RWPE2 (cell line): ENCODE measurements at regions not wholly inside any gene's neighbourhood (a gene's known extent, or its start where the extent isn't known, plus 50 kb on each side); places are given as distances from the start of the nearest gene placed in this dataset.

Experiments used
- ATAC-seq: fragments of 200-7000 bp; cut with Tn5 transposase; 3 replicates; pipeline ENCODE4 v1.9.1; 2021; ENCODE audit warnings: low read depth
- DNase-seq: peaks from one replicate; pipeline ENCODE4 v3.0.0-alpha.2; 2020; ENCODE audit warnings: low spot score
- H3K27ac ChIP-seq: fragments of 450-650 bp; 2 replicates; pipeline ENCODE4 v1.5.1; 2017; ENCODE audit warnings: mild to moderate bottlenecking; ENCODE audit not compliant: poor library complexity, severe bottlenecking
- H3K27me3 ChIP-seq: fragments of 250-450 bp; sonication (Bioruptor Pico); 2 replicates; pipeline ENCODE4 v1.5.1; 2021; ENCODE audit warnings: mild to moderate bottlenecking, moderate library complexity; ENCODE audit not compliant: insufficient read depth, poor library complexity, severe bottlenecking
- H3K36me3 ChIP-seq: fragments of 250-450 bp; sonication (Bioruptor Pico); 2 replicates; pipeline ENCODE4 v1.5.1; 2020; ENCODE audit warnings: low read depth, mild to moderate bottlenecking, moderate library complexity
- H3K4me1 ChIP-seq: fragments of 250-450 bp; sonication (Bioruptor Pico); 2 replicates; pipeline ENCODE4 v1.5.1; 2021; ENCODE audit warnings: mild to moderate bottlenecking, moderate library complexity; ENCODE audit not compliant: insufficient read depth, poor library complexity, severe bottlenecking
- H3K4me3 ChIP-seq: fragments of 250-450 bp; sonication (Bioruptor Pico); 2 replicates; pipeline ENCODE4 v1.5.1; 2021; ENCODE audit warnings: mild to moderate bottlenecking, moderate library complexity; ENCODE audit not compliant: severe bottlenecking
- H3K9me3 ChIP-seq: fragments of 250-450 bp; sonication (Bioruptor Pico); 2 replicates; pipeline ENCODE4 v1.5.1; 2021; ENCODE audit warnings: mild to moderate bottlenecking, moderate library complexity; ENCODE audit not compliant: severe bottlenecking
- CTCF ChIP-seq: fragments of 450-650 bp; IDR thresholded peaks from one replicate; pipeline ENCODE4 v1.5.1; 2017; ENCODE audit warnings: mild to moderate bottlenecking, moderate library complexity; ENCODE audit not compliant: poor library complexity, severe bottlenecking

GRCh38 chr2:8324164-8324856, 357.5 kb upstream of the ID2 start:
- Histone ChIP-seq H3K36me3 (no peaks in the 10 kb centered on the region), H3K4me3 (no peak overlapping the region), H3K4me1 (no peaks in the 10 kb centered on the region), H3K27ac (no peak overlapping the region), H3K27me3 (no peaks in the 10 kb centered on the region), H3K9me3 (no peaks in the 10 kb centered on the region)
- no peak for DNase-seq
- TF ChIP-seq CTCF: no peak
- no peak for ATAC-seq

DNA sequence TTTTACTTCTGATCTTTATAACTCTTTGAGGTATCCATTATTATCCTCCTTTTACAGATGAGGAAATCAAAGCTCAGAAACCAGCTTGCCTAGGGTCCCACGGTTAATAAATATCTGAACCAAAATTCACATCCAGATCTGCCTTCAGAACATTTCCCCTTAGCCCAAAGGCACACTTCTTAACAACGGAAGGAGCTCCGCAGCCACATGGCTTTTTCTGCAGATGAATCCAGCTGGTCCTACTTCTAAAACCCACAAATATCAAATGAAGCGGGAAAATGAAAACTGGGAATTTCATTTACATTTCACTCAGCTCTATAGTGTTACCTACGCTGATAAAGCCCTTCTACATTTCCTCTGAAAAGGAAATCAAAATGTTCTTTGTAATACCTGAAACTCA, 357.0 kb upstream of the ID2 start:
- Histone ChIP-seq H3K4me3 (no peak overlapping the region), H3K27ac (no peak overlapping the region), H3K9me3 (no peaks in the 10 kb centered on the region), H3K36me3 (no peaks in the 10 kb centered on the region), H3K27me3 (no peaks in the 10 kb centered on the region), H3K4me1 (no peaks in the 10 kb centered on the region)
- no peak for TF ChIP-seq CTCF
- no peak for DNase-seq
- ATAC-seq: no peak

- H3K36me3 ChIP-seq: no peaks in the 10 kb centered on the region
- no peak for TF ChIP-seq CTCF
- no peaks in the 10 kb centered on the region for H3K9me3 ChIP-seq
- H3K4me3 ChIP-seq: no peak overlapping the region
- DNase-seq (no peak), ATAC-seq (no peak)
- H3K27me3 ChIP-seq: no peaks in the 10 kb centered on the region
- no peaks in the 10 kb centered on the region for H3K4me1 ChIP-seq
- no peak overlapping the region for H3K27ac ChIP-seq
These were observed 354.3 kb upstream of the ID2 start for GRCh38 chr2:8327371-8328100.

DNA sequence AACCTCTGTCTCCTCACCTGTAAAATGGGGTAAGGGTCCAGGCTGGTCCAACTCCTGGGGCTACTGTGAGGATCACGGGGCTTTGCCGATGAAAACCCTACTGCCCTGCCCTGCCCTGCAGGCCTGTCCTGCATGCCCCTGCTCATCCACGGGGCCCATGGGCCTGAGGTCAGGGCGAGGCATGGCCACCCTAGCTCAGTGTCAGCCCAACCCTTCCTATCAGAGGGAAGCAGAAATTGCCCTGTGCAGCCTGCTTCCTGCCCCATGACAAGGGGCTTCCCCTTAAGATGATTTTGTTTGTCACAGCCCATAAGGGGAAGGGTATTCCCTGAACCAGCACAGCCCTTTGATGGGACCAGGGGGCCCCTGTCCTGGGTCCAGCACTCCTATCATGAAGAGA, 353.6 kb upstream of the ID2 start:
- ATAC-seq: no peak
- no peak overlapping the region for H3K4me3 ChIP-seq
- no peaks in the 10 kb centered on the region for H3K27me3 ChIP-seq

More for the DNA sequence above, 353.6 kb upstream of the ID2 start:
- Histone ChIP-seq H3K27ac (no peak overlapping the region), H3K9me3 (no peaks in the 10 kb centered on the region), H3K36me3 (no peaks in the 10 kb centered on the region), H3K4me1 (no peaks in the 10 kb centered on the region)
- no peak for DNase-seq
- TF ChIP-seq CTCF: no peak
